ENCODE measurements at regions not wholly inside any gene's neighbourhood (a gene's known extent, or its start where the extent isn't known, plus 50 kb on each side); places are given as distances from the start of the nearest gene placed in this dataset.

- H3K27ac ChIP-seq (ENCODE audit: low read depth, low read length), result no peak overlapping the region
- no peaks in the 10 kb centered on the region for H3K4me1 Mint-ChIP-seq
- H3K36me3 Mint-ChIP-seq, result no peaks in the 10 kb centered on the region
- H3K27me3 ChIP-seq (ENCODE audit: insufficient read depth, low read length), result no peaks in the 10 kb centered on the region
- ChIA-PET CTCF (ENCODE audit: partially characterized antibody) (no interaction called here), POLR2A (ENCODE audit: partially characterized antibody) (no interaction called here)
- H3K36me3 ChIP-seq (ENCODE audit: insufficient read depth, low read length), result no peaks in the 10 kb centered on the region
- intact Hi-C loops (cut with micrococcal nuclease), result no loop called here
- no peaks in the 10 kb centered on the region for H3K9me3 ChIP-seq (ENCODE audit: control insufficient read depth in 1 of 2, low read length in 2 of 2)
- no peak for DNase-seq
- H3K4me3 Mint-ChIP-seq, result no peak overlapping the region
- no peak overlapping the region for H3K27ac Mint-ChIP-seq
- no peaks in the 10 kb centered on the region for H3K4me1 ChIP-seq (ENCODE audit: insufficient read depth, low read length)
- no peak overlapping the region for H3K4me3 ChIP-seq (ENCODE audit: low read length in 2 of 2)
- H3K27me3 Mint-ChIP-seq, result peaks cover 0 to 3% of the 10 kb centered on the region in 2 donors
- peaks cover 0 to 4% (median 0%) of the 10 kb centered on the region in 8 donors for H3K9me3 Mint-ChIP-seq
Measured at GRCh38 chr9:16100537-16101091, 547.8 kb downstream of the CCDC171 start.

GRCh38 chr9:16102154-16102553 lies 549.3 kb downstream of the CCDC171 start:
- ChIA-PET CTCF (ENCODE audit: partially characterized antibody) (no interaction called here), POLR2A (ENCODE audit: partially characterized antibody) (no interaction called here)
- Mint-ChIP-seq H3K9me3 (peaks cover 0 to 2% (median 0%) of the 10 kb centered on the region in 8 donors), H3K36me3 (no peaks in the 10 kb centered on the region), H3K4me1 (no peaks in the 10 kb centered on the region), H3K27ac (no peak overlapping the region), H3K4me3 (no peak overlapping the region), H3K27me3 (no peaks in the 10 kb centered on the region)
- H3K9me3 ChIP-seq (ENCODE audit: control insufficient read depth in 1 of 2, low read length in 2 of 2), result no peaks in the 10 kb centered on the region
- H3K4me3 ChIP-seq (ENCODE audit: low read length in 2 of 2), result no peak overlapping the region
- H3K36me3 ChIP-seq (ENCODE audit: insufficient read depth, low read length), result no peaks in the 10 kb centered on the region
- no peak overlapping the region for H3K27ac ChIP-seq (ENCODE audit: low read depth, low read length)
- intact Hi-C loops (cut with micrococcal nuclease), result no loop called here
- H3K27me3 ChIP-seq (ENCODE audit: insufficient read depth, low read length), result no peaks in the 10 kb centered on the region
- DNase-seq, result no peak
- no peaks in the 10 kb centered on the region for H3K4me1 ChIP-seq (ENCODE audit: insufficient read depth, low read length)

- no peaks in the 10 kb centered on the region for H3K4me1 Mint-ChIP-seq
- H3K27ac Mint-ChIP-seq, result no peak overlapping the region
- no peak overlapping the region for H3K4me3 Mint-ChIP-seq
- H3K4me1 ChIP-seq (ENCODE audit: insufficient read depth, low read length), result no peaks in the 10 kb centered on the region
- H3K27me3 Mint-ChIP-seq, result no peaks in the 10 kb centered on the region
- no peak overlapping the region for H3K4me3 ChIP-seq (ENCODE audit: low read length in 2 of 2)
- H3K36me3 ChIP-seq (ENCODE audit: insufficient read depth, low read length), result no peaks in the 10 kb centered on the region
- DNase-seq, result no peak
- H3K36me3 Mint-ChIP-seq, result no peaks in the 10 kb centered on the region
- no peak overlapping the region for H3K27ac ChIP-seq (ENCODE audit: low read depth, low read length)
- no peaks in the 10 kb centered on the region for H3K27me3 ChIP-seq (ENCODE audit: insufficient read depth, low read length)
- H3K9me3 Mint-ChIP-seq, result peaks cover 0 to 2% (median 0%) of the 10 kb centered on the region in 8 donors
- H3K9me3 ChIP-seq (ENCODE audit: control insufficient read depth in 1 of 2, low read length in 2 of 2), result no peaks in the 10 kb centered on the region
- POLR2A ChIA-PET (ENCODE audit: partially characterized antibody), result no interaction called here
- CTCF ChIA-PET (ENCODE audit: partially characterized antibody), result no interaction called here
- intact Hi-C loops (cut with micrococcal nuclease), result no loop called here
Measured at GRCh38 chr9:16103620-16104397, 551.0 kb downstream of the CCDC171 start.

- CTCF ChIA-PET (ENCODE audit: partially characterized antibody), result no interaction called here
- Histone ChIP-seq H3K4me3 (ENCODE audit: low read length in 2 of 2) (no peak overlapping the region), H3K9me3 (ENCODE audit: control insufficient read depth in 1 of 2, low read length in 2 of 2) (no peaks in the 10 kb centered on the region), H3K27ac (ENCODE audit: low read depth, low read length) (no peak overlapping the region), H3K4me1 (ENCODE audit: insufficient read depth, low read length) (no peaks in the 10 kb centered on the region), H3K36me3 (ENCODE audit: insufficient read depth, low read length) (no peaks in the 10 kb centered on the region), H3K27me3 (ENCODE audit: insufficient read depth, low read length) (no peaks in the 10 kb centered on the region)
- H3K4me3 Mint-ChIP-seq, result no peak overlapping the region
- POLR2A ChIA-PET (ENCODE audit: partially characterized antibody), result no interaction called here
- DNase-seq, result no peak
- H3K27ac Mint-ChIP-seq, result no peak overlapping the region
- no peaks in the 10 kb centered on the region for H3K4me1 Mint-ChIP-seq
- intact Hi-C loops (cut with micrococcal nuclease), result no loop called here
- H3K27me3 Mint-ChIP-seq, result no peaks in the 10 kb centered on the region
- H3K9me3 Mint-ChIP-seq, result peaks cover 0 to 2% (median 0%) of the 10 kb centered on the region in 8 donors
- H3K36me3 Mint-ChIP-seq, result no peaks in the 10 kb centered on the region
Measured at GRCh38 chr9:16105168-16106020, 552.6 kb downstream of the CCDC171 start.

DNA sequence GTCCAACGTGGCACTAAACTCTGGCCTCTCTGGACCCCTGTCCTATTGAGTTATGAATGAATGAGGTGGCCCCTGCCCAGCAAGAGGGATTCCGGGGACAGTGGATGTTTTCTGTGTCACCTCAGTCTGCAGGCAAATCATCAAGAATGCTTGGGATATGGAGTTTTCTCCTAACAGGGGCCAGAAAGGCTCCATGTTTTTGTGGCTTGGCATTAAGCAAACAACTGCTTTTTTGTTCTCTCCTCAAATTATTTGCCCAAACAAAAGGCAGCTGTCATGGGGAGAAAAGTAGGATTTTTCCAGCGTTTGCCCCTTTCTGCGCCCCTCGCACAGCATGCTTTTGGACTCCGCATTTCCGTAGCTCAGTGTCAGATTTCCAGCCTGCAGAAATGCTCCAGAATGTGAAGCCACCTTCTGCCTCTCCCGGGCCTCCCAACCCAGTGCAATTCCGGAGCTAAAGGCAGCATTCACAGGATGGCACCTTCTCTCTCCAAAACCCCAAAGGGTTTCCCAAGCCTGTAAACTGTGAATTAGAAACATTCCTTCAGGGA lies 553.3 kb downstream of the CCDC171 start:
- no peaks in the 10 kb centered on the region for H3K9me3 ChIP-seq (ENCODE audit: control insufficient read depth in 1 of 2, low read length in 2 of 2)
- peaks cover 0 to 2% (median 0%) of the 10 kb centered on the region in 8 donors for H3K9me3 Mint-ChIP-seq
- ChIA-PET POLR2A (ENCODE audit: partially characterized antibody) (no interaction called here), CTCF (ENCODE audit: partially characterized antibody) (no interaction called here)
- H3K4me1 Mint-ChIP-seq, result no peaks in the 10 kb centered on the region
- H3K4me3 ChIP-seq (ENCODE audit: low read length in 2 of 2), result no peak overlapping the region
- no peaks in the 10 kb centered on the region for H3K36me3 ChIP-seq (ENCODE audit: insufficient read depth, low read length)
- intact Hi-C loops (cut with micrococcal nuclease), result no loop called here
- DNase-seq, result no peak
- no peaks in the 10 kb centered on the region for H3K27me3 Mint-ChIP-seq
- no peaks in the 10 kb centered on the region for H3K4me1 ChIP-seq (ENCODE audit: insufficient read depth, low read length)
- H3K27ac ChIP-seq (ENCODE audit: low read depth, low read length), result no peak overlapping the region
- H3K4me3 Mint-ChIP-seq, result no peak overlapping the region
- no peaks in the 10 kb centered on the region for H3K27me3 ChIP-seq (ENCODE audit: insufficient read depth, low read length)
- H3K27ac Mint-ChIP-seq, result no peak overlapping the region
- H3K36me3 Mint-ChIP-seq, result no peaks in the 10 kb centered on the region

GRCh38 chr9:16112116-16112515 lies 559.3 kb downstream of the CCDC171 start:
- no peak overlapping the region for H3K27ac ChIP-seq (ENCODE audit: low read depth, low read length)
- no peaks in the 10 kb centered on the region for H3K9me3 ChIP-seq (ENCODE audit: control insufficient read depth in 1 of 2, low read length in 2 of 2)
- no peaks in the 10 kb centered on the region for H3K36me3 ChIP-seq (ENCODE audit: insufficient read depth, low read length)
- intact Hi-C loops (cut with micrococcal nuclease), result no loop called here
- Mint-ChIP-seq H3K36me3 (no peaks in the 10 kb centered on the region), H3K27me3 (no peaks in the 10 kb centered on the region), H3K27ac (no peak overlapping the region), H3K4me1 (no peaks in the 10 kb centered on the region), H3K9me3 (peaks cover 0 to 6% (median 0%) of the 10 kb centered on the region in 8 donors), H3K4me3 (no peak overlapping the region)
- no peak overlapping the region for H3K4me3 ChIP-seq (ENCODE audit: low read length in 2 of 2)
- DNase-seq, result no peak
- POLR2A ChIA-PET (ENCODE audit: partially characterized antibody), result no interaction called here
- CTCF ChIA-PET (ENCODE audit: partially characterized antibody), result interaction anchor here (1.4 kb wide), 1 partner anchor 22 kb away, joined by 3 read pairs; no protein-coding TSS in a partner anchor
- H3K4me1 ChIP-seq (ENCODE audit: insufficient read depth, low read length), result no peaks in the 10 kb centered on the region
- H3K27me3 ChIP-seq (ENCODE audit: insufficient read depth, low read length), result no peaks in the 10 kb centered on the region

DNA sequence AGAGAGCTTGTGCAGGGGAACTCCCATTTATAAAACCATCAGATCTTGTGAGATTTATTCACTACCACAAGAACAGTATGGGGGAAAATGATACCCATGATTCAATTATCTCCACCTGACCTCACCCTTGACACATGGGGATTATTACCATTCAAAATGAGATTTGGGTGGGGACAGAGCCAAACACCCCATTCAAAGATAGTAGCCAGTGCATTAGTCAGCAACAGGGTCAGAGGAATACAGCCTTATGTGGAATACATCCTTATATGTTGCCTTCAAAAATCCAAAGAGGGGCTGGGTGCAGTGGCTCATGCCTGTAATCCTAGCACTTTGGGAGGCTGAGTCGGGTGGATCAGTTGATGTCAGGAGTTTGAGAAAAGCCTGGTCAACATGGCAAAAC lies 563.2 kb downstream of the CCDC171 start:
- ChIA-PET CTCF (ENCODE audit: partially characterized antibody) (no interaction called here), POLR2A (ENCODE audit: partially characterized antibody) (no interaction called here)

More for the DNA sequence above, 563.2 kb downstream of the CCDC171 start:
- no peak for DNase-seq
- Mint-ChIP-seq H3K36me3 (no peaks in the 10 kb centered on the region), H3K9me3 (peaks cover 0 to 5% (median 0%) of the 10 kb centered on the region in 8 donors), H3K4me1 (no peaks in the 10 kb centered on the region), H3K4me3 (no peak overlapping the region), H3K27ac (no peak overlapping the region), H3K27me3 (no peaks in the 10 kb centered on the region)
- Histone ChIP-seq H3K4me1 (ENCODE audit: insufficient read depth, low read length) (no peaks in the 10 kb centered on the region), H3K4me3 (ENCODE audit: low read length in 2 of 2) (no peak overlapping the region), H3K9me3 (ENCODE audit: control insufficient read depth in 1 of 2, low read length in 2 of 2) (no peaks in the 10 kb centered on the region), H3K27ac (ENCODE audit: low read depth, low read length) (no peak overlapping the region), H3K36me3 (ENCODE audit: insufficient read depth, low read length) (no peaks in the 10 kb centered on the region), H3K27me3 (ENCODE audit: insufficient read depth, low read length) (no peaks in the 10 kb centered on the region)
- intact Hi-C loops (cut with micrococcal nuclease), result no loop called here
